Common myeloid progenitor, CD34-positive (primary cell): ENCODE measurements at regions not wholly inside any gene's neighbourhood (a gene's known extent, or its start where the extent isn't known, plus 50 kb on each side); places are given as distances from the start of the nearest gene placed in this dataset.

Source experiments
- CTCF ChIA-PET: fragments of 350-600 bp; sonication (Branson Sonifier 250); formaldehyde crosslinking; loops from one replicate; lab custom pipeline; 2021; ENCODE audit warnings: antibody characterized with exemption; lab: Charles Lee
- POLR2A ChIA-PET: fragments of 350-600 bp; sonication (Branson Sonifier 250); formaldehyde crosslinking; loops from one replicate; lab custom pipeline; 2021; ENCODE audit warnings: antibody characterized with exemption; lab: Charles Lee
- DNase-seq, 3 donors: peaks; one replicate each; pipeline versions ENCODE4 v3.0.0 to v3.0.0-alpha.2; 2013
- H3K27ac ChIP-seq, 2 experiments: 1 replicate in 1 of 2; 2 replicates in 1 of 2; pipeline ENCODE4 v1.7.0; 2013; ENCODE audit warnings: inconsistent platforms in 2 of 2, low read length in 2 of 2, mild to moderate bottlenecking in 2 of 2, low read depth in 1 of 2, moderate library complexity in 1 of 2; ENCODE audit not compliant: severe bottlenecking in 2 of 2, insufficient read depth in 1 of 2, poor library complexity in 1 of 2
- H3K27me3 ChIP-seq, 5 experiments: replicated peaks in 2 of 5; 1 replicate in 3 of 5; 2 replicates in 2 of 5; pipeline versions ENCODE4 v1.6.1 to v1.7.0; 2013; ENCODE audit warnings: low read length in 4 of 5, mild to moderate bottlenecking in 2 of 5, moderate library complexity in 2 of 5, inconsistent platforms in 1 of 5; ENCODE audit not compliant: insufficient read depth in 5 of 5, control insufficient read depth in 4 of 5
- H3K36me3 ChIP-seq, 4 experiments: 1 replicate in 2 of 4; 2 replicates in 2 of 4; pipeline versions ENCODE4 v1.6.1 to v1.7.0; 2013; ENCODE audit warnings: low read length in 3 of 4, control low read depth in 1 of 4, mild to moderate bottlenecking in 1 of 4; ENCODE audit not compliant: control insufficient read depth in 4 of 4, insufficient read depth in 4 of 4
- H3K4me1 ChIP-seq, 4 experiments: 1 replicate in 3 of 4; 2 replicates in 1 of 4; pipeline versions ENCODE4 v1.6.1 to v1.7.1; 2013; ENCODE audit warnings: low read length in 3 of 4, mild to moderate bottlenecking in 3 of 4, control low read depth in 1 of 4, inconsistent platforms in 1 of 4, moderate library complexity in 1 of 4; ENCODE audit not compliant: control insufficient read depth in 4 of 4, insufficient read depth in 4 of 4; ENCODE audit errors: control extremely low read depth in 1 of 4
- H3K4me3 ChIP-seq, 7 experiments: 1 replicate in 4 of 7; 2 replicates in 3 of 7; pipeline versions ENCODE4 v1.5.1 to v1.7.0; 2013; ENCODE audit warnings: mild to moderate bottlenecking in 7 of 7, low read length in 6 of 7, moderate library complexity in 6 of 7, inconsistent platforms in 2 of 7, low read depth in 2 of 7, control low read depth in 1 of 7; ENCODE audit not compliant: insufficient read depth in 4 of 7, control insufficient read depth in 1 of 7; ENCODE audit errors: extremely low read depth in 1 of 7
- H3K9me3 ChIP-seq, 5 experiments: 1 replicate in 4 of 5; 2 replicates in 1 of 5; pipeline versions ENCODE4 v1.6.1 to v1.7.1; 2013; ENCODE audit warnings: low read length in 4 of 5, mild to moderate bottlenecking in 2 of 5, inconsistent platforms in 1 of 5, low read depth in 1 of 5, moderate library complexity in 1 of 5; ENCODE audit not compliant: control insufficient read depth in 4 of 5, insufficient read depth in 2 of 5; ENCODE audit errors: control extremely low read depth in 1 of 5
- WGBS: methylation state at CpG from one replicate; pipeline ENCODE4 v1.1.5; 2013; ENCODE audit not compliant: insufficient coverage; 5-methylcytosine and 5-hydroxymethylcytosine counted together

GRCh38 chrX:131219271-131219670, 69.8 kb downstream of the IGSF1 start:
- H3K27me3 ChIP-seq: no peaks in the 10 kb centered on the region
- no peak overlapping the region for H3K4me3 ChIP-seq
- H3K4me1 ChIP-seq: no peaks in the 10 kb centered on the region
- H3K36me3 ChIP-seq: no peaks in the 10 kb centered on the region
- no peak overlapping the region for H3K27ac ChIP-seq
- 86% methylated on average over 1 of the region's 1 CpG for WGBS
- no peak for DNase-seq
- ChIA-PET CTCF (no interaction called here), POLR2A (no interaction called here)
- H3K9me3 ChIP-seq: no peaks in the 10 kb centered on the region

- Histone ChIP-seq H3K9me3 (no peaks in the 10 kb centered on the region), H3K27ac (no peak overlapping the region), H3K36me3 (no peaks in the 10 kb centered on the region), H3K27me3 (peaks cover 0 to 4% (median 0%) of the 10 kb centered on the region in 5 experiments), H3K4me3 (no peak overlapping the region), H3K4me1 (no peaks in the 10 kb centered on the region)
- WGBS: 86% methylated on average over 5 of the region's 5 CpGs
- ChIA-PET POLR2A (no interaction called here), CTCF (no interaction called here)
- no peak for DNase-seq
These were observed 71.1 kb downstream of the IGSF1 start for GRCh38 chrX:131217989-131218388.

- Histone ChIP-seq H3K27me3 (peaks cover 0 to 4% (median 0%) of the 10 kb centered on the region in 5 experiments), H3K27ac (no peak overlapping the region), H3K9me3 (no peaks in the 10 kb centered on the region), H3K36me3 (no peaks in the 10 kb centered on the region), H3K4me1 (no peaks in the 10 kb centered on the region), H3K4me3 (no peak overlapping the region)
- no peak for DNase-seq
- ChIA-PET POLR2A (no interaction called here), CTCF (no interaction called here)
- 100% methylated on average over 3 of the region's 3 CpGs for WGBS
These were observed 72.3 kb downstream of the IGSF1 start for GRCh38 chrX:131216828-131217227.

- POLR2A ChIA-PET: no interaction called here
- WGBS: no CpG with 5 or more reads among the region's 5 CpGs
- no peak for DNase-seq
- H3K9me3 ChIP-seq: no peaks in the 10 kb centered on the region
- H3K27ac ChIP-seq: no peak overlapping the region
- H3K36me3 ChIP-seq: no peaks in the 10 kb centered on the region
- H3K27me3 ChIP-seq: peaks cover 0 to 4% (median 0%) of the 10 kb centered on the region in 5 experiments
- H3K4me3 ChIP-seq: no peak overlapping the region
- CTCF ChIA-PET: no interaction called here
- H3K4me1 ChIP-seq: no peaks in the 10 kb centered on the region
These were observed 75.7 kb downstream of the IGSF1 start for GRCh38 chrX:131213400-131213799.

DNA sequence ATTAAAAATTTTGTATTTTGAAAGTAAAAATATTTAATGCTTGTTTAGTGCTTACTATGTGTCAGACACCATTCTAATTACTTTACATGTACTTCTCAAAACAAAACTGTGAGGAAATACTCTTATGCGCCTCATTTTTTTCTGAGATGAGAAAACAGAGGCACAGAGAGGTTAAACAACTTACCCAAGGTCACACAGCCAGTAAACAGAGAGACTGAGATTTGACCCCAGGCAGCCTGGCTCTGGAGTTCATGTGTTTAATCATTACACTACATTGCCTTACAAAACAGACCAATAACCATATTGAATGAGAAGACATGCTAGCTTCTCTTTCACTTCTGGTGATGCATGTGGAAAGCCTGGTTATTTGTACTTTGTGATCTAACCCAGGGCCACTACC, 86.3 kb downstream of the IGSF1 start:
- no CpG with 5 or more reads among the region's 1 CpG for WGBS
- no peak for DNase-seq
- no peak overlapping the region for H3K4me3 ChIP-seq

DNA sequence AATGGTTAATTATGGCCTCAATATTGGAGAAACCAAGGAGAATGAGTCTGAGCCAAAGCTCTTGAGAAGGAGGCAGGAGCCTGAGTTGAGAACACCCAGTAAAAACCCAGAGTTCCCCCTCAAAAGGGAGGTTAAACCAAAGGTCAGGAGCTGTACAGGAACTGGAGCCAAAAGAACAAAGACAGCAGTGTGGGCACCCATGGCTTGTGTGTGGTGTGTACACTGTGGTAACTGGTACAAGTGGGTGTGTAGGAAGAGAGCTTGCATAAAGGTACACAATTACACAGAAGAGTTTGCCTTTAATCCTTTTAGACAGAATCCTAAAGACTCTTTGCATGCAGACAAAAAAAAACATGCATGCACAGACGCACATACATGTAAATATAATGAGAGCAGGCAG, 87.1 kb downstream of the IGSF1 start:
- Histone ChIP-seq H3K4me3 (no peak overlapping the region), H3K27me3 (peaks cover 0 to 2% (median 0%) of the 10 kb centered on the region in 5 experiments), H3K36me3 (no peaks in the 10 kb centered on the region), H3K27ac (no peak overlapping the region), H3K4me1 (no peaks in the 10 kb centered on the region), H3K9me3 (no peaks in the 10 kb centered on the region)
- ChIA-PET POLR2A (no interaction called here), CTCF (no interaction called here)
- no CpG with 5 or more reads among the region's 1 CpG for WGBS
- no peak for DNase-seq

More for the DNA sequence above, 86.3 kb downstream of the IGSF1 start:
- H3K27me3 ChIP-seq: peaks cover 0 to 2% (median 0%) of the 10 kb centered on the region in 5 experiments
- H3K36me3 ChIP-seq: no peaks in the 10 kb centered on the region
- CTCF ChIA-PET: no interaction called here
- H3K4me1 ChIP-seq: no peaks in the 10 kb centered on the region
- no peaks in the 10 kb centered on the region for H3K9me3 ChIP-seq
- no peak overlapping the region for H3K27ac ChIP-seq
- POLR2A ChIA-PET: no interaction called here

DNA sequence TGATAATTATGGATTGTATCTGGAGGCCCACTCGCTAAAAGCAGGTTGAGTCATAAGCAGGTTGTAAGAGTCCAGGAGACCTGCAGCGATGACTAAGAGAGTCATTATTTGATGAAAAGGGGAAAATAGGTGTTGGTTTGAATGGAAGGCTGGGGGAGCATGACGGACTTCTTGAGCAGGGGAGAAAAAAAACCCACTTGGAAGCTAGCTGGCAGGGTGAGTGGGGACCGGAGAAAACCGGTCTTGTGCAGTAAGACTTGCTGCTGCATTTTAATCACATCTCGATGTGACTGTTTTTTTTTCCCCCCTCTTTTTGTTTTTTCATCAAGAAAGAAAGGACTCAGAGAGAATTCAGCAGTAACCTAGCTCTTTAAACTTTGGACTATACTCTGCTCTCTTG, 90.0 kb downstream of the IGSF1 start:
- no peaks in the 10 kb centered on the region for H3K9me3 ChIP-seq
- no peaks in the 10 kb centered on the region for H3K4me1 ChIP-seq
- ChIA-PET POLR2A (no interaction called here), CTCF (no interaction called here)
- no peak overlapping the region for H3K27ac ChIP-seq
- H3K4me3 ChIP-seq: no peak overlapping the region
- H3K27me3 ChIP-seq: peaks cover 0 to 4% (median 0%) of the 10 kb centered on the region in 5 experiments
- H3K36me3 ChIP-seq: no peaks in the 10 kb centered on the region
- DNase-seq: no peak
- WGBS: 65% methylated on average over 6 of the region's 6 CpGs
